C4-2B (cell line): ENCODE measurements at regions not wholly inside any gene's neighbourhood (a gene's known extent, or its start where the extent isn't known, plus 50 kb on each side); places are given as distances from the start of the nearest gene placed in this dataset.

ENCODE experiments used
- CTCF ChIP-seq: fragments of 450-650 bp; conservative IDR thresholded peaks from 2 replicates; pipeline ENCODE4 v1.5.1; 2017; ENCODE audit warnings: mild to moderate bottlenecking
- ZFX ChIP-seq: fragments of 450-650 bp; IDR thresholded peaks from 2 replicates; pipeline ENCODE4 v1.6.1; 2017

GRCh38 chr9:1386420-1386819, 336.3 kb downstream of the DMRT2 start:
- TF ChIP-seq CTCF (no peak), ZFX (no peak)
